HepG2 (cell line): ENCODE measurements at regions not wholly inside any gene's neighbourhood (a gene's known extent, or its start where the extent isn't known, plus 50 kb on each side); places are given as distances from the start of the nearest gene placed in this dataset.

Experiments
- ATAC-seq: fragments of 200-7000 bp; cut with Tn5 transposase; 3 replicates; pipeline ENCODE4 v1.9.1; 2020; ENCODE audit warnings: mild to moderate bottlenecking, moderate library complexity
- BruUV-seq: library from RNA; stranded (reverse); fragments of 400-500 nt; replicated peaks from 2 replicates; lab custom pipeline; 2021; lab: Mats Ljungman, UMichigan
- CTCF ChIA-PET: fragments of 300-600 bp; formaldehyde crosslinking; extraction: SDS; loops from one replicate; lab custom pipeline; 2021; ENCODE audit warnings: low total read pairs, inconsistent platforms, low intra/inter-chr PET ratio; lab: Yijun Ruan, JAX
- POLR2A ChIA-PET: fragments of 350-600 bp; sonication (Branson Sonifier 250); formaldehyde crosslinking; loops from one replicate; lab custom pipeline; 2020; ENCODE audit warnings: antibody characterized with exemption, inconsistent platforms; lab: Yijun Ruan, JAX
- DNase-seq: peaks from one replicate; pipeline ENCODE4 v3.0.0-alpha.2; 2015; ENCODE audit warnings: low spot score
- FAIRE-seq: peaks from 3 replicates; lab custom pipeline; 2011; peaks lifted over from hg19 to GRCh38; lab: Jason Lieb, UNC
- H2AFZ ChIP-seq: one replicate; pipeline ENCODE4 v1.6.1; 2011; ENCODE audit warnings: low read length, inconsistent platforms
- H3K27ac ChIP-seq: fragments of 300-600 bp; 3 replicates; pipeline ENCODE4 v1.8.0; 2011; ENCODE audit warnings: mixed run types, mild to moderate bottlenecking, mixed read lengths, low read length, inconsistent platforms; ENCODE audit not compliant: insufficient read depth; ENCODE audit errors: extremely low read length
- H3K27me3 ChIP-seq, 2 experiments: fragments of 200-600 bp in 1 of 2; 2 replicates in 1 of 2; 3 replicates in 1 of 2; pipeline versions ENCODE4 v1.6.0 to v1.8.0; 2011; ENCODE audit warnings: low read length in 2 of 2, mild to moderate bottlenecking in 2 of 2, moderate library complexity in 2 of 2, inconsistent platforms in 1 of 2; ENCODE audit not compliant: insufficient read depth in 2 of 2, control insufficient read depth in 1 of 2
- H3K36me3 ChIP-seq, 2 experiments: fragments of 200-600 bp in 1 of 2; replicated peaks in 1 of 2; 2 replicates in 1 of 2; 3 replicates in 1 of 2; pipeline versions ENCODE4 v1.5.1 to v1.8.0; 2011; ENCODE audit warnings: low read length in 2 of 2, inconsistent platforms in 1 of 2; ENCODE audit not compliant: insufficient read depth in 2 of 2, control insufficient read depth in 1 of 2
- H3K4me1 ChIP-seq: 2 replicates; pipeline ENCODE4 v1.5.1; 2012; ENCODE audit warnings: low read length, inconsistent platforms; ENCODE audit not compliant: insufficient read depth
- H3K4me2 ChIP-seq: 2 replicates; pipeline ENCODE4 v1.6.0; 2011; ENCODE audit warnings: low read depth, low read length, inconsistent platforms
- H3K4me3 ChIP-seq, 3 experiments: fragments of 200-600 bp in 1 of 3; sonication (generic), shearing (Covaris generic) in 1 of 3; replicated peaks in 1 of 3; 2 replicates each; pipeline ENCODE4 v1.5.1; 2011 to 2016; ENCODE audit warnings: low read length in 3 of 3, inconsistent platforms in 2 of 3, low read depth in 2 of 3, mild to moderate bottlenecking in 2 of 3, control low read depth in 1 of 3, mixed read lengths in 1 of 3; ENCODE audit not compliant: insufficient read depth in 1 of 3
- H3K79me2 ChIP-seq: one replicate; pipeline ENCODE4 v1.6.1; 2011; ENCODE audit warnings: low read length, inconsistent platforms; ENCODE audit not compliant: insufficient read depth
- H3K9ac ChIP-seq: 2 replicates; pipeline ENCODE4 v1.6.0; 2011; ENCODE audit warnings: mild to moderate bottlenecking, low read depth, low read length, inconsistent platforms; ENCODE audit not compliant: insufficient read depth
- H3K9me3 ChIP-seq: 2 replicates; pipeline ENCODE4 v1.5.1; 2012; ENCODE audit warnings: mild to moderate bottlenecking, low read length
- H4K20me1 ChIP-seq: 2 replicates; pipeline ENCODE4 v1.6.0; 2011; ENCODE audit warnings: inconsistent platforms, mild to moderate bottlenecking, low read length, moderate library complexity; ENCODE audit not compliant: insufficient read depth
- EZH2 ChIP-seq: conservative IDR thresholded peaks from 2 replicates; pipeline ENCODE4 v1.6.1; 2012; ENCODE audit warnings: mild to moderate bottlenecking, low read depth, low read length, moderate library complexity
- HNF1A ChIP-seq, 2 experiments: sonication (generic) in 1 of 2; formaldehyde crosslinking in 1 of 2; IDR thresholded peaks; 2 replicates each; pipeline versions ENCODE4 v1.4.0 to v1.6.1; 2016 to 2020; ENCODE audit warnings: borderline replicate concordance in 1 of 2, low read depth in 1 of 2, mild to moderate bottlenecking in 1 of 2, missing genetic modification reagents in 1 of 2
- SIN3B ChIP-seq: fragments of 150-350 bp; IDR thresholded peaks from 2 replicates; pipeline ENCODE4 v1.6.1; 2014; ENCODE audit warnings: low read length
- XRCC5 ChIP-seq: fragments of 200-400 bp; formaldehyde crosslinking; optimal IDR thresholded peaks from 2 replicates; pipeline ENCODE3; 2017; ENCODE audit warnings: mild to moderate bottlenecking, low read length
- ZFAT ChIP-seq: sonication (generic); formaldehyde crosslinking; conservative IDR thresholded peaks from 2 replicates; pipeline ENCODE4 v1.8.1; 2023; ENCODE audit warnings: missing genetic modification reagents, inconsistent platforms
- ZNF367 ChIP-seq: sonication (generic); formaldehyde crosslinking; IDR thresholded peaks from 2 replicates; pipeline ENCODE4 v1.4.0; 2020; ENCODE audit warnings: missing genetic modification reagents, borderline replicate concordance
- ZNF589 ChIP-seq: sonication (generic); formaldehyde crosslinking; conservative IDR thresholded peaks from 2 replicates; pipeline ENCODE4 v1.8.0; 2022; ENCODE audit warnings: mild to moderate bottlenecking, moderate library complexity, missing genetic modification reagents
- ZNF777 ChIP-seq: sonication (generic); formaldehyde crosslinking; IDR thresholded peaks from 2 replicates; pipeline ENCODE4 v1.4.0; 2020; ENCODE audit warnings: missing genetic modification reagents
- ZZZ3 ChIP-seq: sonication (generic); formaldehyde crosslinking; IDR thresholded peaks from 2 replicates; pipeline ENCODE4 v1.4.0; 2020; ENCODE audit warnings: missing genetic modification reagents, mild to moderate bottlenecking, borderline replicate concordance
- WGBS: methylation state at CpG from one replicate; pipeline ENCODE4 v1.1.6; 2017; ENCODE audit warnings: low lambda C conversion rate; 5-methylcytosine and 5-hydroxymethylcytosine counted together
- in situ Hi-C: cut with HindIII; loops from 2 replicates; pipeline ENCODE4 v1.10.0; 2017; ENCODE audit warnings: low pct_unique_long_range_greater_than_20kb; ENCODE audit not compliant: extremely low pct_ligation_motif_present
- intact Hi-C: fragments of 100-400 bp; cut with micrococcal nuclease; formaldehyde crosslinking; loops from one replicate; pipeline ENCODE4 v1.10.0; 2022; ENCODE audit not compliant: unreplicated experiment
- TF ChIP-seq, protein P1 (sequence below): sonication (generic); formaldehyde crosslinking; IDR thresholded peaks from 2 replicates; pipeline ENCODE4 v1.8.0; 2022; ENCODE audit warnings: mild to moderate bottlenecking, missing genetic modification reagents, moderate library complexity

GRCh38 chr12:83318386-83319098 is 631.8 kb downstream of the TMTC2 start:
- in situ Hi-C loops = no loop called here
- no TSS peak for BruUV-seq
- Histone ChIP-seq H3K4me3 (no peak overlapping the region), H4K20me1 (no peaks in the 10 kb centered on the region), H3K4me2 (no peak overlapping the region), H3K9ac (no peak overlapping the region)
- FAIRE-seq = no peak
- intact Hi-C loops = no loop called here
- CTCF ChIA-PET = no interaction called here
- no peak for DNase-seq
- TF ChIP-seq ZFAT (CRISPR knock-in tag) (no peak), ZNF589 (CRISPR knock-in tag) (no peak), ZNF367 (CRISPR knock-in tag) (no peak), EZH2 (no peak), SIN3B (no peak), XRCC5 (no peak)
- TF ChIP-seq, protein P1, sequence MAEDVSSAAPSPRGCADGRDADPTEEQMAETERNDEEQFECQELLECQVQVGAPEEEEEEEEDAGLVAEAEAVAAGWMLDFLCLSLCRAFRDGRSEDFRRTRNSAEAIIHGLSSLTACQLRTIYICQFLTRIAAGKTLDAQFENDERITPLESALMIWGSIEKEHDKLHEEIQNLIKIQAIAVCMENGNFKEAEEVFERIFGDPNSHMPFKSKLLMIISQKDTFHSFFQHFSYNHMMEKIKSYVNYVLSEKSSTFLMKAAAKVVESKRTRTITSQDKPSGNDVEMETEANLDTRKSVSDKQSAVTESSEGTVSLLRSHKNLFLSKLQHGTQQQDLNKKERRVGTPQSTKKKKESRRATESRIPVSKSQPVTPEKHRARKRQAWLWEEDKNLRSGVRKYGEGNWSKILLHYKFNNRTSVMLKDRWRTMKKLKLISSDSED = no peak
- TF ChIP-seq, all 625 proteins: peak for 0
- H3K9me3 ChIP-seq = peaks cover 40% of the 10 kb centered on the region
- WGBS = 0% methylated on average over 1 of the region's 1 CpG
- no peaks in the 10 kb centered on the region for H3K36me3 ChIP-seq
- H3K27ac ChIP-seq = no peak overlapping the region
- no peaks in the 10 kb centered on the region for H3K4me1 ChIP-seq
- H3K79me2 ChIP-seq = no peaks in the 10 kb centered on the region
- no peaks in the 10 kb centered on the region for H3K27me3 ChIP-seq
- POLR2A ChIA-PET = no interaction called here
- no peak for ATAC-seq
- no peak overlapping the region for H2AFZ ChIP-seq

- Histone ChIP-seq H3K9me3 (peaks cover 46% of the 10 kb centered on the region), H4K20me1 (no peaks in the 10 kb centered on the region), H2AFZ (no peak overlapping the region), H3K9ac (no peak overlapping the region), H3K4me3 (no peak overlapping the region), H3K27me3 (no peaks in the 10 kb centered on the region), H3K4me1 (no peaks in the 10 kb centered on the region), H3K27ac (no peak overlapping the region), H3K4me2 (no peak overlapping the region), H3K79me2 (no peaks in the 10 kb centered on the region), H3K36me3 (no peaks in the 10 kb centered on the region)
- ChIA-PET POLR2A (no interaction called here), CTCF (no interaction called here)
- WGBS = 1% methylated on average over 3 of the region's 3 CpGs
- FAIRE-seq (no peak), ATAC-seq (no peak), DNase-seq (no peak)
- no peak for TF ChIP-seq ZZZ3 (CRISPR knock-in tag)
- TF ChIP-seq HNF1A (IDR thresholded peaks at IDR 0.05; ENCODE audit: low read depth) = no peak
- no peak for TF ChIP-seq HNF1A (CRISPR knock-in tag; IDR thresholded peaks at IDR 0.05; ENCODE audit: borderline replicate concordance)
- TF ChIP-seq ZNF777 (CRISPR knock-in tag) = no peak
- BruUV-seq = no TSS peak
- intact Hi-C loops = no loop called here
- in situ Hi-C loops = no loop called here
These were observed 630.9 kb downstream of the TMTC2 start for GRCh38 chr12:83317595-83317994.
